Esophagus muscularis mucosa (tissue), 4 donors: ENCODE measurements at regions not wholly inside any gene's neighbourhood (a gene's known extent, or its start where the extent isn't known, plus 50 kb on each side); places are given as distances from the start of the nearest gene placed in this dataset.
"Not testable (repeated sequence)": the region's sequence is repeated elsewhere in the genome, so short reads cannot be mapped to it uniquely, and the experiment has no call there.

Experiments used
- CTCF ChIP-seq, 3 experiments: fragments of 200-600 bp in 2 of 3; fragments of 450-650 bp in 1 of 3; sonication (generic) in 2 of 3; IDR thresholded peaks; one replicate each; pipeline ENCODE4 v1.5.1; 2017 to 2019; ENCODE audit warnings: antibody characterized with exemption in 3 of 3, mild to moderate bottlenecking in 2 of 3, moderate library complexity in 1 of 3
- EP300 ChIP-seq: sonication (generic); formaldehyde crosslinking; IDR thresholded peaks from one replicate; pipeline ENCODE4 v1.6.1; 2017; ENCODE audit warnings: antibody characterized with exemption
- POLR2A ChIP-seq: fragments of 450-650 bp; IDR thresholded peaks from one replicate; pipeline ENCODE4 v1.6.1; 2017; ENCODE audit warnings: antibody characterized with exemption, moderate library complexity, mild to moderate bottlenecking, low read depth

GRCh38 chrX:83442552-83442951 lies 65.5 kb upstream of the POU3F4 start:
- TF ChIP-seq CTCF (IDR thresholded peaks at IDR 0.05); EP300; POLR2A: not testable (repeated sequence)
